PC-3 (cell line): ENCODE measurements at regions not wholly inside any gene's neighbourhood (a gene's known extent, or its start where the extent isn't known, plus 50 kb on each side); places are given as distances from the start of the nearest gene placed in this dataset.

ENCODE experiments used
- ATAC-seq: fragments of 200-7000 bp; cut with Tn5 transposase; 2 replicates; pipeline ENCODE4 v1.9.1; 2020; ENCODE audit warnings: mild to moderate bottlenecking, moderate library complexity
- BruUV-seq: library from RNA; stranded (reverse); fragments of 400-500 nt; replicated peaks from 2 replicates; lab custom pipeline; 2021; lab: Mats Ljungman, UMichigan
- CTCF ChIA-PET: fragments of 300-600 bp; sonication (Branson Sonifier 250); formaldehyde crosslinking; loops from one replicate; lab custom pipeline; 2022; ENCODE audit warnings: antibody characterized with exemption; lab: Charles Lee
- POLR2A ChIA-PET: fragments of 300-600 bp; sonication (Branson Sonifier 250); formaldehyde crosslinking; loops from one replicate; lab custom pipeline; 2022; ENCODE audit warnings: antibody characterized with exemption; ENCODE audit not compliant: unreplicated experiment; lab: Charles Lee
- DNase-seq: peaks from one replicate; pipeline ENCODE4 v3.0.0-alpha.2; 2015
- H2AFZ ChIP-seq: fragments of 300-600 bp; sonication (generic); 2 replicates; pipeline ENCODE4 v1.6.0; 2016; ENCODE audit warnings: antibody characterized with exemption, low read length
- H3F3A ChIP-seq: fragments of 300-600 bp; sonication (generic); one replicate; pipeline ENCODE4 v1.6.0; 2017; ENCODE audit warnings: antibody characterized with exemption, low read length, control low read depth, mild to moderate bottlenecking; ENCODE audit not compliant: unreplicated experiment
- H3K27ac ChIP-seq: fragments of 300-600 bp; sonication (generic); 2 replicates; pipeline ENCODE4 v1.5.1; 2016; ENCODE audit warnings: mild to moderate bottlenecking, low read length
- H3K27me3 ChIP-seq: fragments of 300-600 bp; sonication (generic); 2 replicates; pipeline ENCODE4 v1.6.1; 2016; ENCODE audit warnings: low read length, mixed read lengths
- H3K36me3 ChIP-seq: fragments of 300-600 bp; sonication (generic); 2 replicates; pipeline ENCODE4 v1.6.1; 2016; ENCODE audit warnings: low read depth, mixed run types, low read length, mixed read lengths
- H3K4me1 ChIP-seq: fragments of 300-600 bp; sonication (generic); 2 replicates; pipeline ENCODE4 v1.5.1; 2016; ENCODE audit warnings: low read length; ENCODE audit not compliant: insufficient read depth
- H3K4me2 ChIP-seq: fragments of 300-600 bp; sonication (generic); 2 replicates; pipeline ENCODE4 v1.6.0; 2016; ENCODE audit warnings: low read length
- H3K4me3 ChIP-seq: fragments of 300-600 bp; sonication (generic); 2 replicates; pipeline ENCODE4 v1.5.1; 2016; ENCODE audit warnings: mild to moderate bottlenecking, low read length, mixed read lengths
- H3K79me2 ChIP-seq: fragments of 300-600 bp; sonication (generic); 2 replicates; pipeline ENCODE4 v1.6.1; 2017; ENCODE audit warnings: low read length, mixed read lengths
- H3K9ac ChIP-seq: fragments of 300-600 bp; sonication (generic); 2 replicates; pipeline ENCODE4 v1.6.0; 2016; ENCODE audit warnings: mild to moderate bottlenecking, low read length
- H3K9me2 ChIP-seq: fragments of 300-600 bp; sonication (generic); replicated peaks from 2 replicates; pipeline ENCODE4 v1.6.1; 2016; ENCODE audit warnings: mixed run types, low read length, mixed read lengths
- H3K9me3 ChIP-seq: fragments of 300-600 bp; sonication (generic); 2 replicates; pipeline ENCODE4 v1.6.1; 2016; ENCODE audit warnings: low read length, mixed read lengths
- H4K20me1 ChIP-seq: fragments of 300-600 bp; sonication (generic); 2 replicates; pipeline ENCODE4 v1.6.1; 2016; ENCODE audit warnings: low read length, mixed read lengths
- EZH2 ChIP-seq: fragments of 300-600 bp; sonication (generic); IDR thresholded peaks from one replicate; pipeline ENCODE4 v1.6.1; 2017; ENCODE audit warnings: antibody characterized with exemption, mild to moderate bottlenecking, low read length; ENCODE audit not compliant: unreplicated experiment
- EZH2phosphoT487 ChIP-seq: fragments of 300-600 bp; sonication (generic); IDR thresholded peaks from 2 replicates; pipeline ENCODE4 v1.6.1; 2018; ENCODE audit warnings: mild to moderate bottlenecking, antibody characterized with exemption, low read length, borderline replicate concordance
- intact Hi-C: fragments of 100-400 bp; cut with micrococcal nuclease; formaldehyde crosslinking; loops from 2 replicates; pipeline ENCODE4 v1.9.0; 2023
- TF ChIP-seq, protein P1 (sequence below): fragments of 300-600 bp; sonication (generic); conservative IDR thresholded peaks from 2 replicates; pipeline ENCODE4 v1.5.1; 2017; ENCODE audit warnings: antibody characterized with exemption, low read depth, mild to moderate bottlenecking, low read length

DNA sequence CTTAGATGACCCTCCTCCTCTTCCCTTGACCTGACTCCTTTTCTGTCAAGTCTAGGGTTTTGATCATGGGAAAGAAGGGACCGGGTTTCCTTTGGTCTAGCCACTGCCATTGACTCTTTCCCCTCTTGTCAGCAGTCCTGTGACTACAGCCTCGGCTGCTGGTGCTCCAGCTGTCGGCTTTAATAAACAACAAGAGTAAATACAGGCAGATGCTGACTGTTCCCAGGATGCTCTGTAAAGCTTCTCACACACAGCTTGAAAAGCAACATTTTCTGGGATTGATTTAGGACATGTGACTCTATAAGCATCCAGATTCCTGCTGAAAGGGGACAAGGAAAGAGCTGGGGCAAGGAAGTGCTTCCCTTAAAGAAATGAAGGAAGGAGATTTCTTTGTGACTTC, 53.5 kb upstream of the CTTNBP2NL start:
- no peaks in the 10 kb centered on the region for H3F3A ChIP-seq
- H3K4me3 ChIP-seq: no peak overlapping the region
- H4K20me1 ChIP-seq: no peaks in the 10 kb centered on the region
- H2AFZ ChIP-seq: no peak overlapping the region
- H3K4me1 ChIP-seq: no peaks in the 10 kb centered on the region
- H3K27ac ChIP-seq: no peak overlapping the region
- TF ChIP-seq, protein P1, sequence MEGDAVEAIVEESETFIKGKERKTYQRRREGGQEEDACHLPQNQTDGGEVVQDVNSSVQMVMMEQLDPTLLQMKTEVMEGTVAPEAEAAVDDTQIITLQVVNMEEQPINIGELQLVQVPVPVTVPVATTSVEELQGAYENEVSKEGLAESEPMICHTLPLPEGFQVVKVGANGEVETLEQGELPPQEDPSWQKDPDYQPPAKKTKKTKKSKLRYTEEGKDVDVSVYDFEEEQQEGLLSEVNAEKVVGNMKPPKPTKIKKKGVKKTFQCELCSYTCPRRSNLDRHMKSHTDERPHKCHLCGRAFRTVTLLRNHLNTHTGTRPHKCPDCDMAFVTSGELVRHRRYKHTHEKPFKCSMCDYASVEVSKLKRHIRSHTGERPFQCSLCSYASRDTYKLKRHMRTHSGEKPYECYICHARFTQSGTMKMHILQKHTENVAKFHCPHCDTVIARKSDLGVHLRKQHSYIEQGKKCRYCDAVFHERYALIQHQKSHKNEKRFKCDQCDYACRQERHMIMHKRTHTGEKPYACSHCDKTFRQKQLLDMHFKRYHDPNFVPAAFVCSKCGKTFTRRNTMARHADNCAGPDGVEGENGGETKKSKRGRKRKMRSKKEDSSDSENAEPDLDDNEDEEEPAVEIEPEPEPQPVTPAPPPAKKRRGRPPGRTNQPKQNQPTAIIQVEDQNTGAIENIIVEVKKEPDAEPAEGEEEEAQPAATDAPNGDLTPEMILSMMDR: no peak
- no peak for TF ChIP-seq EZH2
- H3K27me3 ChIP-seq: peaks cover 71% of the 10 kb centered on the region
- no peaks in the 10 kb centered on the region for H3K9me3 ChIP-seq
- intact Hi-C loops: no loop called here
- H3K9me2 ChIP-seq: no peaks in the 10 kb centered on the region
- ATAC-seq: no peak
- BruUV-seq: no TSS peak
- ChIA-PET POLR2A (no interaction called here), CTCF (no interaction called here)
- H3K79me2 ChIP-seq: no peaks in the 10 kb centered on the region
- H3K36me3 ChIP-seq: no peaks in the 10 kb centered on the region
- no peak overlapping the region for H3K9ac ChIP-seq
- no peak for DNase-seq
- no peak overlapping the region for H3K4me2 ChIP-seq

DNA sequence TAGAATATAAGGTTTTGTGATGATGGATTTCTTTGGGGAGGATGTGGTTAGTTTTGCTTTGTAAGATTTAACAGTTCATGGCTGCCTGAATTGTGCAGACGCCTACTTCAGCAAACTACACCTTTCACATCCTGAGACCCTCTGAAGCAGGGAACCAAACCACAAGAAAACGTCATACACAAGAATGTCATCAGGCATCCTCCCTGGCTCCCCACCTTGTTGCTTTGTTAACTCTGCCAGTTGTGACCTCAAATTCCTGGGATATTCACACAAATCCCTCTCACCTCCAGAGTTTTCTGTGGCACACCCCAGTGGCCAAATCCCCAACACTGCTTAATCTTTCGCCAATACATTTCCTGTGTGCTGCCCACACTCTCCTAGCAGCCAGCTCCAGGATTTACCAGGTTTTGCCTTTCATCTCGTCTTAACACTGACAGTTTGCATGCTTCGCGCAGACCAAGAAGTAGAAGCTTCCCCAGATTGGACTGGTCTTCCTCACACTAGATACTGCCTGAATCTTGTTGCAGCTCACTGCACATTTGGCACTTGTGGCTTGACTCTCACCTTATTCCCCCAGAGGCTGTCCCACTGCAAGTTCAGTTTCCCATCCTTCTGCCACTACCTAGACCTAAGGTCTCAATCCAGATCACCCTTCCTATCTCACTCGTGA, 51.1 kb upstream of the CTTNBP2NL start:
- Histone ChIP-seq H3K36me3 (no peaks in the 10 kb centered on the region), H3F3A (no peaks in the 10 kb centered on the region), H3K9me2 (no peaks in the 10 kb centered on the region), H3K79me2 (no peaks in the 10 kb centered on the region), H3K4me3 (no peak overlapping the region), H3K27me3 (peaks cover 54% of the 10 kb centered on the region), H3K4me1 (no peaks in the 10 kb centered on the region), H3K9ac (no peak overlapping the region), H3K4me2 (no peak overlapping the region), H3K27ac (no peak overlapping the region), H3K9me3 (no peaks in the 10 kb centered on the region), H2AFZ (no peak overlapping the region), H4K20me1 (no peaks in the 10 kb centered on the region)
- intact Hi-C loops: no loop called here
- TF ChIP-seq EZH2: no peak
- TF ChIP-seq EZH2phosphoT487: no peak
- TF ChIP-seq, protein P1: no peak
- ChIA-PET CTCF (no interaction called here), POLR2A (no interaction called here)
- BruUV-seq: no TSS peak
- no peak for ATAC-seq
- DNase-seq: no peak
